GM23338 (cell line): ENCODE measurements at regions not wholly inside any gene's neighbourhood (a gene's known extent, or its start where the extent isn't known, plus 50 kb on each side); places are given as distances from the start of the nearest gene placed in this dataset.

Experiments used
- ATAC-seq: fragments of 200-7000 bp; cut with Tn5 transposase; 3 replicates; pipeline ENCODE4 v1.9.1; 2020
- DNase-seq: peaks from one replicate; pipeline ENCODE4 v3.0.0-alpha.2; 2015; ENCODE audit warnings: low spot score
- H2AFZ ChIP-seq: fragments of 200-600 bp; sonication (generic); 2 replicates; pipeline ENCODE4 v1.8.0; 2016; ENCODE audit warnings: antibody characterized with exemption, mild to moderate bottlenecking, moderate library complexity
- H3F3A ChIP-seq: fragments of 200-600 bp; sonication (generic); replicated peaks from 2 replicates; pipeline ENCODE4 v1.8.0; 2017; ENCODE audit warnings: antibody characterized with exemption, mixed run types, low read depth
- H3K27ac ChIP-seq: fragments of 200-600 bp; sonication (generic); 2 replicates; pipeline ENCODE4 v1.6.1; 2016; ENCODE audit warnings: low read depth
- H3K27me3 ChIP-seq: fragments of 200-600 bp; sonication (generic); 2 replicates; pipeline ENCODE4 v1.8.0; 2016; ENCODE audit warnings: mild to moderate bottlenecking, mixed run types, moderate library complexity; ENCODE audit not compliant: insufficient read depth
- H3K36me3 ChIP-seq: fragments of 200-600 bp; sonication (generic); 2 replicates; pipeline ENCODE4 v1.8.0; 2016; ENCODE audit warnings: mild to moderate bottlenecking; ENCODE audit not compliant: insufficient read depth
- H3K4me1 ChIP-seq: fragments of 200-600 bp; sonication (generic); 2 replicates; pipeline ENCODE4 v1.8.0; 2016; ENCODE audit warnings: mild to moderate bottlenecking, moderate library complexity; ENCODE audit not compliant: insufficient read depth
- H3K4me2 ChIP-seq: fragments of 200-600 bp; sonication (generic); 2 replicates; pipeline ENCODE4 v1.7.1; 2017; ENCODE audit warnings: mixed run types
- H3K4me3 ChIP-seq: fragments of 200-600 bp; sonication (generic); 2 replicates; pipeline ENCODE4 v1.6.1; 2016; ENCODE audit warnings: mixed run types
- H3K79me2 ChIP-seq: fragments of 200-600 bp; sonication (generic); replicated peaks from 2 replicates; pipeline ENCODE4 v1.8.0; 2017; ENCODE audit warnings: mild to moderate bottlenecking; ENCODE audit not compliant: insufficient read depth
- H3K9me2 ChIP-seq: fragments of 200-600 bp; sonication (generic); 2 replicates; pipeline ENCODE4 v1.8.0; 2017; ENCODE audit not compliant: insufficient read depth
- H4K20me1 ChIP-seq: fragments of 200-600 bp; sonication (generic); replicated peaks from 2 replicates; pipeline ENCODE4 v1.8.0; 2017; ENCODE audit warnings: mild to moderate bottlenecking; ENCODE audit not compliant: insufficient read depth
- H3K27ac Mint-ChIP-seq: 2 replicates; pipeline ENCODE4 v1.8.0; 2020; ENCODE audit warnings: inconsistent platforms, mild to moderate bottlenecking, moderate library complexity, mixed read lengths
- H3K27me3 Mint-ChIP-seq: 3 replicates; pipeline ENCODE4 v1.8.0; 2022; ENCODE audit warnings: low read depth, mild to moderate bottlenecking, moderate library complexity, mixed read lengths, inconsistent platforms; ENCODE audit not compliant: insufficient read depth, poor library complexity
- H3K36me3 Mint-ChIP-seq: 3 replicates; pipeline ENCODE4 v1.8.0; 2021; ENCODE audit warnings: low read depth, mild to moderate bottlenecking, inconsistent platforms, moderate library complexity, mixed read lengths
- H3K4me1 Mint-ChIP-seq: 3 replicates; pipeline ENCODE4 v1.8.0; 2020; ENCODE audit warnings: mild to moderate bottlenecking, inconsistent platforms, mixed read lengths
- H3K4me3 Mint-ChIP-seq: 3 replicates; pipeline ENCODE4 v1.8.0; 2021; ENCODE audit warnings: moderate library complexity, mild to moderate bottlenecking, inconsistent platforms, mixed read lengths
- H3K9me3 Mint-ChIP-seq: 3 replicates; pipeline ENCODE4 v1.8.0; 2020; ENCODE audit warnings: moderate library complexity, mild to moderate bottlenecking, inconsistent platforms, mixed read lengths
- CREB1 ChIP-seq: fragments of 250-450 bp; sonication (Bioruptor Pico); IDR thresholded peaks from 2 replicates; pipeline ENCODE4 v1.5.0; 2020; ENCODE audit warnings: low read depth, mild to moderate bottlenecking, moderate library complexity
- CTCF ChIP-seq, 2 experiments: fragments of 200-600 bp in 1 of 2; sonication (generic) in 1 of 2; conservative IDR thresholded peaks; 2 replicates each; pipeline versions ENCODE4 v1.5.1 to v1.6.1; 2016 to 2017; ENCODE audit warnings: antibody characterized with exemption in 2 of 2, low read depth in 2 of 2, mild to moderate bottlenecking in 2 of 2, moderate library complexity in 1 of 2
- ETS1 ChIP-seq: IDR thresholded peaks from 2 replicates; pipeline ENCODE4 v1.6.1; 2016; ENCODE audit warnings: antibody characterized with exemption
- EZH2 ChIP-seq: fragments of 200-600 bp; sonication (generic); IDR thresholded peaks from one replicate; pipeline ENCODE4 v1.8.0; 2017; ENCODE audit warnings: antibody characterized with exemption, mild to moderate bottlenecking, low read depth; ENCODE audit not compliant: unreplicated experiment
- EZH2phosphoT487 ChIP-seq: fragments of 200-600 bp; sonication (generic); IDR thresholded peaks from one replicate; pipeline ENCODE4 v1.8.1; 2018; ENCODE audit warnings: antibody characterized with exemption; ENCODE audit not compliant: unreplicated experiment
- JUNB ChIP-seq: IDR thresholded peaks from one replicate; pipeline ENCODE4 v1.6.1; 2016; ENCODE audit warnings: antibody characterized with exemption; ENCODE audit not compliant: unreplicated experiment
- NANOG ChIP-seq: IDR thresholded peaks from 2 replicates; pipeline ENCODE4 v1.6.1; 2016; ENCODE audit warnings: antibody characterized with exemption, borderline replicate concordance
- POLR2AphosphoS5 ChIP-seq: IDR thresholded peaks from 2 replicates; pipeline ENCODE4 v1.6.1; 2016; ENCODE audit warnings: antibody characterized with exemption, low read depth
- REST ChIP-seq: IDR thresholded peaks from one replicate; pipeline ENCODE4 v1.6.1; 2018; ENCODE audit warnings: antibody characterized with exemption; ENCODE audit not compliant: unreplicated experiment
- STAT1 ChIP-seq: IDR thresholded peaks from one replicate; pipeline ENCODE4 v1.6.1; 2016; ENCODE audit warnings: antibody characterized with exemption; ENCODE audit not compliant: unreplicated experiment
- ZNF114 ChIP-seq: fragments of 250-450 bp; sonication (Bioruptor Pico); IDR thresholded peaks from 2 replicates; pipeline ENCODE4 v1.5.0; 2020; ENCODE audit warnings: mild to moderate bottlenecking, moderate library complexity
- ZNF331 ChIP-seq: fragments of 250-450 bp; sonication (Bioruptor Pico); IDR thresholded peaks from 2 replicates; pipeline ENCODE4 v1.5.0; 2020; ENCODE audit warnings: low read depth, mild to moderate bottlenecking, moderate library complexity

GRCh38 chr3:35894735-35895134 is 255.4 kb downstream of the ARPP21 start:
- Histone ChIP-seq H3K4me1 (no peaks in the 10 kb centered on the region; the same call in 1 of the 2 replicates), H2AFZ (no peak overlapping the region), H4K20me1 (no peaks in the 10 kb centered on the region), H3K79me2 (no peaks in the 10 kb centered on the region), H3K36me3 (0 out of 2 replicates have a peak, but pooled peaks cover 6% of the 10 kb centered on the region), H3K4me3 (no peak overlapping the region), H3K27ac (no peak overlapping the region), H3F3A (no peaks in the 10 kb centered on the region), H3K27me3 (no peaks in the 10 kb centered on the region), H3K4me2 (no peak overlapping the region), H3K9me2 (peaks cover 12% of the 10 kb centered on the region; the same call in 1 of the 2 replicates)
- peaks cover 14% of the 10 kb centered on the region for H3K36me3 Mint-ChIP-seq
- DNase-seq: no peak
- peaks cover 15% of the 10 kb centered on the region for H3K9me3 Mint-ChIP-seq
- no peaks in the 10 kb centered on the region for H3K27me3 Mint-ChIP-seq
- TF ChIP-seq EZH2phosphoT487 (no peak), POLR2AphosphoS5 (no peak), ETS1 (no peak), ZNF331 (no peak), ZNF114 (CRISPR knock-in tag) (no peak), NANOG (no peak), EZH2 (no peak), REST (no peak)
- H3K27ac Mint-ChIP-seq: no peak overlapping the region
- H3K4me1 Mint-ChIP-seq: peaks cover 10% of the 10 kb centered on the region
- no peak for ATAC-seq
- no peak overlapping the region for H3K4me3 Mint-ChIP-seq

- peaks cover 14% of the 10 kb centered on the region for H3K36me3 Mint-ChIP-seq
- ATAC-seq: no peak
- no peak overlapping the region for H3K4me3 Mint-ChIP-seq
- Histone ChIP-seq H3K79me2 (no peaks in the 10 kb centered on the region), H3K36me3 (0 out of 2 replicates have a peak, but pooled peaks cover 6% of the 10 kb centered on the region), H3F3A (no peaks in the 10 kb centered on the region), H3K4me1 (no peaks in the 10 kb centered on the region; the same call in 1 of the 2 replicates), H3K27ac (no peak overlapping the region), H3K27me3 (no peaks in the 10 kb centered on the region), H4K20me1 (no peaks in the 10 kb centered on the region), H3K4me3 (no peak overlapping the region), H2AFZ (peak overlapping the region; percentile 49; the same call in 1 of the 2 replicates), H3K9me2 (peaks cover 12% of the 10 kb centered on the region; the same call in 1 of the 2 replicates), H3K4me2 (no peak overlapping the region)
- H3K27ac Mint-ChIP-seq: no peak overlapping the region
- no peak for DNase-seq
- H3K4me1 Mint-ChIP-seq: peaks cover 3% of the 10 kb centered on the region
- peaks cover 15% of the 10 kb centered on the region for H3K9me3 Mint-ChIP-seq
- no peaks in the 10 kb centered on the region for H3K27me3 Mint-ChIP-seq
- TF ChIP-seq EZH2phosphoT487 (no peak), REST (no peak), EZH2 (no peak), CTCF (conservative IDR thresholded peaks at IDR 0.05; ENCODE audit: low read depth in 2 of 2) (no peak), NANOG (no peak), JUNB (no peak), STAT1 (no peak), CREB1 (CRISPR knock-in tag) (no peak), POLR2AphosphoS5 (no peak), ZNF331 (no peak), ETS1 (no peak), ZNF114 (CRISPR knock-in tag) (no peak)
Measured at GRCh38 chr3:35899245-35899644, 259.9 kb downstream of the ARPP21 start.
